K562 (cell line): ENCODE measurements at regions not wholly inside any gene's neighbourhood (a gene's known extent, or its start where the extent isn't known, plus 50 kb on each side); places are given as distances from the start of the nearest gene placed in this dataset.

Source experiments
- CBX1 ChIP-seq: sonication (generic); IDR thresholded peaks from 2 replicates; pipeline ENCODE4 v1.6.1; 2016; ENCODE audit warnings: antibody characterized with exemption, low read depth, mild to moderate bottlenecking
- CEBPG ChIP-seq, 3 experiments: fragments of 200-800 bp in 1 of 3; sonication (Bioruptor generic) in 1 of 3; sonication (generic) in 1 of 3; formaldehyde crosslinking in 1 of 3; IDR thresholded peaks in 2 of 3; conservative IDR thresholded peaks in 1 of 3; 2 replicates each; pipeline versions ENCODE4 v1.6.1 to v1.8.0; 2016 to 2022; ENCODE audit warnings: missing compliant biosample characterization in 2 of 3, missing genetic modification characterization in 2 of 3, mild to moderate bottlenecking in 1 of 3, missing genetic modification reagents in 1 of 3
- DMBX1 ChIP-seq: fragments of 250-450 bp; sonication (Bioruptor Pico); IDR thresholded peaks from 2 replicates; pipeline ENCODE4 v1.8.0; 2022; ENCODE audit warnings: inconsistent platforms, mild to moderate bottlenecking, moderate library complexity, borderline replicate concordance
- ESRRB ChIP-seq: fragments of 250-450 bp; sonication (Bioruptor Pico); IDR thresholded peaks from 2 replicates; pipeline ENCODE4 v1.5.0; 2020; ENCODE audit warnings: mild to moderate bottlenecking, moderate library complexity, borderline replicate concordance
- HNRNPLL ChIP-seq: fragments of 200-400 bp; formaldehyde crosslinking; IDR thresholded peaks from 2 replicates; pipeline ENCODE4 v1.6.1; 2017; ENCODE audit warnings: low read length, low read depth, mild to moderate bottlenecking; ENCODE audit not compliant: poor library complexity, severe bottlenecking
- NCOA6 ChIP-seq: fragments of 450-650 bp; IDR thresholded peaks from 2 replicates; pipeline ENCODE4 v1.6.1; 2017; ENCODE audit warnings: mild to moderate bottlenecking
- PATZ1 ChIP-seq: fragments of 250-450 bp; sonication (Bioruptor Pico); IDR thresholded peaks from 2 replicates; pipeline ENCODE4 v1.5.0; 2020; ENCODE audit warnings: mild to moderate bottlenecking, borderline replicate concordance
- RBFOX2 ChIP-seq: fragments of 200-400 bp; formaldehyde crosslinking; IDR thresholded peaks from 2 replicates; pipeline ENCODE4 v1.6.1; 2017; ENCODE audit warnings: low read depth, mild to moderate bottlenecking, low read length, moderate library complexity
- SMAD4 ChIP-seq: fragments of 250-450 bp; sonication (Bioruptor Pico); conservative IDR thresholded peaks from 2 replicates; pipeline ENCODE4 v1.8.0; 2021; ENCODE audit warnings: inconsistent platforms, mild to moderate bottlenecking, moderate library complexity
- SMARCA4 ChIP-seq: fragments of 450-650 bp; IDR thresholded peaks from 2 replicates; pipeline ENCODE4 v1.6.1; 2016
- SNAPC5 ChIP-seq: fragments of 250-450 bp; sonication (Bioruptor Pico); IDR thresholded peaks from 2 replicates; pipeline ENCODE4 v1.8.0; 2021; ENCODE audit warnings: moderate library complexity, mild to moderate bottlenecking, inconsistent platforms
- SOX6 ChIP-seq: fragments of 450-650 bp; IDR thresholded peaks from 2 replicates; pipeline ENCODE4 v1.6.1; 2014; ENCODE audit warnings: mild to moderate bottlenecking
- TAF9B ChIP-seq: fragments of 450-650 bp; IDR thresholded peaks from 2 replicates; pipeline ENCODE4 v1.6.1; 2018; ENCODE audit warnings: mild to moderate bottlenecking; ENCODE audit not compliant: partially characterized antibody
- XRCC3 ChIP-seq: fragments of 450-650 bp; IDR thresholded peaks from 2 replicates; pipeline ENCODE4 v1.6.1; 2017; ENCODE audit warnings: mild to moderate bottlenecking, moderate library complexity
- ZBTB49 ChIP-seq: sonication (generic); formaldehyde crosslinking; IDR thresholded peaks from 2 replicates; pipeline ENCODE4 v1.8.0; 2022; ENCODE audit warnings: missing genetic modification reagents, mild to moderate bottlenecking, borderline replicate concordance
- ZNF316 ChIP-seq: fragments of 450-650 bp; IDR thresholded peaks from 2 replicates; pipeline ENCODE4 v1.6.1; 2016
- ZNF780A ChIP-seq: fragments of 250-450 bp; sonication (Bioruptor Pico); IDR thresholded peaks from 2 replicates; pipeline ENCODE4 v1.5.0; 2021; ENCODE audit warnings: mild to moderate bottlenecking
- TF ChIP-seq, protein P1 (sequence below): fragments of 250-450 bp; sonication (Bioruptor Pico); IDR thresholded peaks from 2 replicates; pipeline ENCODE4 v1.4.0; 2020; ENCODE audit warnings: mild to moderate bottlenecking, moderate library complexity, borderline replicate concordance

GRCh38 chr6:27591699-27592480 lies 119.0 kb upstream of the ZNF184 start (continued):
- TF ChIP-seq PATZ1 (CRISPR knock-in tag) (no peak), ZBTB49 (CRISPR knock-in tag) (peak; percentile 11; the same call in 1 of the 2 replicates), TAF9B (no peak), RBFOX2 (no peak), NCOA6 (no peak), SNAPC5 (CRISPR knock-in tag) (no peak), XRCC3 (no peak; the same call in 1 of the 2 replicates), ESRRB (CRISPR knock-in tag) (no peak), SMARCA4 (no peak), HNRNPLL (no peak), SOX6 (peak; percentile 60; the same call in 1 of the 2 replicates), DMBX1 (CRISPR knock-in tag) (0 out of 2 replicates have a peak, but pooled peaks have one; percentile 12), ZNF316 (no peak), SMAD4 (CRISPR knock-in tag) (no peak), CBX1 (no peak), ZNF780A (CRISPR knock-in tag) (no peak), CEBPG (CRISPR knock-in tag; IDR thresholded peaks at IDR 0.05) (no peak), CEBPG (tag; conservative IDR thresholded peaks at IDR 0.05 in 1 of 2, IDR thresholded peaks at IDR 0.05 in 1 of 2) (no peak)
- TF ChIP-seq, protein P1, sequence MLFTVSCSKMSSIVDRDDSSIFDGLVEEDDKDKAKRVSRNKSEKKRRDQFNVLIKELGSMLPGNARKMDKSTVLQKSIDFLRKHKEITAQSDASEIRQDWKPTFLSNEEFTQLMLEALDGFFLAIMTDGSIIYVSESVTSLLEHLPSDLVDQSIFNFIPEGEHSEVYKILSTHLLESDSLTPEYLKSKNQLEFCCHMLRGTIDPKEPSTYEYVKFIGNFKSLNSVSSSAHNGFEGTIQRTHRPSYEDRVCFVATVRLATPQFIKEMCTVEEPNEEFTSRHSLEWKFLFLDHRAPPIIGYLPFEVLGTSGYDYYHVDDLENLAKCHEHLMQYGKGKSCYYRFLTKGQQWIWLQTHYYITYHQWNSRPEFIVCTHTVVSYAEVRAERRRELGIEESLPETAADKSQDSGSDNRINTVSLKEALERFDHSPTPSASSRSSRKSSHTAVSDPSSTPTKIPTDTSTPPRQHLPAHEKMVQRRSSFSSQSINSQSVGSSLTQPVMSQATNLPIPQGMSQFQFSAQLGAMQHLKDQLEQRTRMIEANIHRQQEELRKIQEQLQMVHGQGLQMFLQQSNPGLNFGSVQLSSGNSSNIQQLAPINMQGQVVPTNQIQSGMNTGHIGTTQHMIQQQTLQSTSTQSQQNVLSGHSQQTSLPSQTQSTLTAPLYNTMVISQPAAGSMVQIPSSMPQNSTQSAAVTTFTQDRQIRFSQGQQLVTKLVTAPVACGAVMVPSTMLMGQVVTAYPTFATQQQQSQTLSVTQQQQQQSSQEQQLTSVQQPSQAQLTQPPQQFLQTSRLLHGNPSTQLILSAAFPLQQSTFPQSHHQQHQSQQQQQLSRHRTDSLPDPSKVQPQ (CRISPR knock-in tag) = no peak
